PC-3 (cell line): ENCODE measurements at regions not wholly inside any gene's neighbourhood (a gene's known extent, or its start where the extent isn't known, plus 50 kb on each side); places are given as distances from the start of the nearest gene placed in this dataset.

ENCODE experiments used
- EZH2 ChIP-seq: fragments of 300-600 bp; sonication (generic); IDR thresholded peaks from one replicate; pipeline ENCODE4 v1.6.1; 2017; ENCODE audit warnings: antibody characterized with exemption, mild to moderate bottlenecking, low read length; ENCODE audit not compliant: unreplicated experiment
- EZH2phosphoT487 ChIP-seq: fragments of 300-600 bp; sonication (generic); IDR thresholded peaks from 2 replicates; pipeline ENCODE4 v1.6.1; 2018; ENCODE audit warnings: mild to moderate bottlenecking, antibody characterized with exemption, low read length, borderline replicate concordance
- TF ChIP-seq, protein P1 (sequence below): fragments of 300-600 bp; sonication (generic); conservative IDR thresholded peaks from 2 replicates; pipeline ENCODE4 v1.5.1; 2017; ENCODE audit warnings: antibody characterized with exemption, low read depth, mild to moderate bottlenecking, low read length

DNA sequence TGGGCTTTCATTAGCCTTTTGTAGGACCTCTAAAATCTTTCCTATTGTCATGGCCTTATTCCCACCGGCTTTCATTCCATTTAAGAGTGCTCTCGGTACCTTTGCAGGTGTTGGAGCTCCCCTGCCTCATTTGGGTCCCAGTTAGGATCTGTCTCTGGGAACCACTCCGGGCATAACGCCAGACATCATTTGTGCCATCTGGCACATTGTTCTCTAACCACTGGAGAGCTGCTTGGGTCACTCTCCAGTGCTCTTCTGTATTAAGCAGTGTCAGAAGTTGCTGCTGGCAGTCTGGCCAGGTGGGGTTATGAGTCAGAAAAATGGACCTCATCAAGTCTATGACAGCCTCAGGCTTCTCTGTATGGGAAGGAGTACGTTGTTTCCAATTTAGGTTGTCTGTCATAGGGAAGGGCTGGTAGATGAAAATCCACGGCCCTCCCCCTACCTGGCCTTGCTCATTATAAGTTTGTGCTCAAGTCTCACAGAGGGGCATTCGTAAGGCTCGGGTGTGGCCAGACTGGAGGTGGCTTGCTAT is 62.9 kb upstream of the MOCS1 start:
- TF ChIP-seq, protein P1, sequence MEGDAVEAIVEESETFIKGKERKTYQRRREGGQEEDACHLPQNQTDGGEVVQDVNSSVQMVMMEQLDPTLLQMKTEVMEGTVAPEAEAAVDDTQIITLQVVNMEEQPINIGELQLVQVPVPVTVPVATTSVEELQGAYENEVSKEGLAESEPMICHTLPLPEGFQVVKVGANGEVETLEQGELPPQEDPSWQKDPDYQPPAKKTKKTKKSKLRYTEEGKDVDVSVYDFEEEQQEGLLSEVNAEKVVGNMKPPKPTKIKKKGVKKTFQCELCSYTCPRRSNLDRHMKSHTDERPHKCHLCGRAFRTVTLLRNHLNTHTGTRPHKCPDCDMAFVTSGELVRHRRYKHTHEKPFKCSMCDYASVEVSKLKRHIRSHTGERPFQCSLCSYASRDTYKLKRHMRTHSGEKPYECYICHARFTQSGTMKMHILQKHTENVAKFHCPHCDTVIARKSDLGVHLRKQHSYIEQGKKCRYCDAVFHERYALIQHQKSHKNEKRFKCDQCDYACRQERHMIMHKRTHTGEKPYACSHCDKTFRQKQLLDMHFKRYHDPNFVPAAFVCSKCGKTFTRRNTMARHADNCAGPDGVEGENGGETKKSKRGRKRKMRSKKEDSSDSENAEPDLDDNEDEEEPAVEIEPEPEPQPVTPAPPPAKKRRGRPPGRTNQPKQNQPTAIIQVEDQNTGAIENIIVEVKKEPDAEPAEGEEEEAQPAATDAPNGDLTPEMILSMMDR: no peak
- no peak for TF ChIP-seq EZH2phosphoT487
- TF ChIP-seq EZH2: no peak
